GM06990 (cell line): ENCODE measurements at regions not wholly inside any gene's neighbourhood (a gene's known extent, or its start where the extent isn't known, plus 50 kb on each side); places are given as distances from the start of the nearest gene placed in this dataset.

Source experiments
- DNase-seq: peaks from one replicate; pipeline ENCODE4 v3.0.0-alpha.2; 2011; ENCODE audit not compliant: insufficient read length; ENCODE audit errors: extremely low read depth
- H3K27me3 ChIP-seq: replicated peaks from 2 replicates; pipeline ENCODE4 v1.6.0; 2011; ENCODE audit warnings: low read length; ENCODE audit not compliant: control insufficient read depth, insufficient read depth
- H3K36me3 ChIP-seq: 2 replicates; pipeline ENCODE4 v1.5.1; 2011; ENCODE audit warnings: low read length; ENCODE audit not compliant: control insufficient read depth, insufficient read depth
- H3K4me3 ChIP-seq: replicated peaks from 2 replicates; pipeline ENCODE4 v1.5.1; 2011; ENCODE audit warnings: low read depth, mild to moderate bottlenecking, control low read depth, low read length
- CTCF ChIP-seq: IDR thresholded peaks from 2 replicates; pipeline ENCODE4 v1.5.1; 2011; ENCODE audit warnings: low read length, control low read depth, mild to moderate bottlenecking, inconsistent platforms; ENCODE audit not compliant: insufficient read depth, poor library complexity, severe bottlenecking

GRCh38 chr13:95391362-95391761, 90.1 kb upstream of the ABCC4 start:
- DNase-seq: no peak
- TF ChIP-seq CTCF: no peak
- H3K36me3 ChIP-seq: no peaks in the 10 kb centered on the region
- no peak overlapping the region for H3K4me3 ChIP-seq
- no peaks in the 10 kb centered on the region for H3K27me3 ChIP-seq

- TF ChIP-seq CTCF: no peak
- Histone ChIP-seq H3K36me3 (no peaks in the 10 kb centered on the region), H3K27me3 (no peaks in the 10 kb centered on the region), H3K4me3 (no peak overlapping the region)
- no peak for DNase-seq
Observed at GRCh38 chr13:95391785-95392184, 90.5 kb upstream of the ABCC4 start.

- Histone ChIP-seq H3K4me3 (no peak overlapping the region), H3K27me3 (no peaks in the 10 kb centered on the region), H3K36me3 (no peaks in the 10 kb centered on the region)
- DNase-seq: no peak
- no peak for TF ChIP-seq CTCF
Observed at GRCh38 chr13:95392597-95392996, 91.3 kb upstream of the ABCC4 start.

GRCh38 chr13:95403349-95404140, 102.3 kb upstream of the ABCC4 start:
- Histone ChIP-seq H3K27me3 (no peaks in the 10 kb centered on the region), H3K36me3 (no peaks in the 10 kb centered on the region), H3K4me3 (peak overlapping the region; percentile 58)
- peak; percentile 18 for DNase-seq
- no peak for TF ChIP-seq CTCF

- Histone ChIP-seq H3K27me3 (no peaks in the 10 kb centered on the region), H3K36me3 (no peaks in the 10 kb centered on the region), H3K4me3 (peak overlapping the region; percentile 58)
- peak; percentile 88 for TF ChIP-seq CTCF
- peak; percentile 66 for DNase-seq
Observed at GRCh38 chr13:95404141-95404882, 103.1 kb upstream of the ABCC4 start.
